ENCODE measurements at regions not wholly inside any gene's neighbourhood (a gene's known extent, or its start where the extent isn't known, plus 50 kb on each side); places are given as distances from the start of the nearest gene placed in this dataset.

GRCh38 chr14:38556252-38556651, 300.4 kb upstream of the CLEC14A start:
- TF ChIP-seq CTCF (IDR thresholded peaks at IDR 0.05) (no peak), IRF2 (CRISPR knock-in tag; IDR thresholded peaks at IDR 0.05; ENCODE audit: borderline replicate concordance, low read depth) (no peak), ARID4B (CRISPR knock-in tag; IDR thresholded peaks at IDR 0.05; ENCODE audit: borderline replicate concordance) (no peak), ZNF138 (CRISPR knock-in tag; conservative IDR thresholded peaks at IDR 0.05) (no peak), CBFB (CRISPR knock-in tag; IDR thresholded peaks at IDR 0.05; ENCODE audit: low read depth) (no peak), NR1H2 (CRISPR knock-in tag; IDR thresholded peaks at IDR 0.05) (no peak), USF2 (CRISPR knock-in tag; IDR thresholded peaks at IDR 0.05) (no peak), MAX (CRISPR knock-in tag; IDR thresholded peaks at IDR 0.05) (no peak)

Measured in WTC11 (cell line).